Liver (tissue), 3 donors: ENCODE measurements at regions not wholly inside any gene's neighbourhood (a gene's known extent, or its start where the extent isn't known, plus 50 kb on each side); places are given as distances from the start of the nearest gene placed in this dataset.

Source experiments
- ATF3 ChIP-seq: IDR thresholded peaks from 2 replicates; pipeline ENCODE4 v1.6.1; 2016; ENCODE audit warnings: antibody characterized with exemption
- CTCF ChIP-seq: fragments of 150-350 bp; IDR thresholded peaks from 2 replicates; pipeline ENCODE4 v1.5.1; 2017; ENCODE audit warnings: improper control_type of control experiment, low read depth, low read length; ENCODE audit not compliant: missing input control
- EGR1 ChIP-seq, 2 donors: IDR thresholded peaks; 2 replicates each; pipeline ENCODE4 v1.6.1; 2016 to 2018; ENCODE audit warnings: antibody characterized with exemption in 2 of 2, low read depth in 2 of 2
- GABPA ChIP-seq, 2 donors: IDR thresholded peaks in 1 of 2; conservative IDR thresholded peaks in 1 of 2; 2 replicates each; pipeline ENCODE4 v1.6.1; 2016; ENCODE audit warnings: antibody characterized with exemption in 2 of 2, mild to moderate bottlenecking in 1 of 2, moderate library complexity in 1 of 2
- JUND ChIP-seq, 2 donors: IDR thresholded peaks; 2 replicates each; pipeline ENCODE4 v1.6.1; 2016; ENCODE audit warnings: antibody characterized with exemption in 2 of 2
- MAX ChIP-seq: IDR thresholded peaks from 2 replicates; pipeline ENCODE4 v1.6.1; 2016; ENCODE audit warnings: antibody characterized with exemption
- RAD21 ChIP-seq, 2 donors: IDR thresholded peaks; 2 replicates each; pipeline ENCODE4 v1.6.1; 2016; ENCODE audit warnings: antibody characterized with exemption in 2 of 2, mild to moderate bottlenecking in 2 of 2
- REST ChIP-seq: IDR thresholded peaks from 2 replicates; pipeline ENCODE4 v1.6.1; 2016; ENCODE audit warnings: antibody characterized with exemption, mild to moderate bottlenecking
- RXRA ChIP-seq, 2 donors: IDR thresholded peaks; 2 replicates each; pipeline ENCODE4 v1.6.1; 2017 to 2018; ENCODE audit warnings: antibody characterized with exemption in 2 of 2, mild to moderate bottlenecking in 1 of 2
- SP1 ChIP-seq: IDR thresholded peaks from 2 replicates; pipeline ENCODE4 v1.6.1; 2018; ENCODE audit warnings: antibody characterized with exemption, mild to moderate bottlenecking
- TAF1 ChIP-seq: conservative IDR thresholded peaks from 2 replicates; pipeline ENCODE4 v1.6.1; 2016; ENCODE audit warnings: antibody characterized with exemption, mild to moderate bottlenecking
- YY1 ChIP-seq: IDR thresholded peaks from 2 replicates; pipeline ENCODE4 v1.6.1; 2016; ENCODE audit warnings: antibody characterized with exemption, mild to moderate bottlenecking
- donor health status: healthy.
- donor health status: healthy.

- TF ChIP-seq CTCF = no peak
- no peak for TF ChIP-seq MAX
- TF ChIP-seq ATF3 = no peak
- TF ChIP-seq EGR1 (IDR thresholded peaks at IDR 0.05; ENCODE audit: low read depth in 2 of 2) = no peak
- no peak for TF ChIP-seq YY1
- TF ChIP-seq SP1 = no peak
- no peak for TF ChIP-seq REST
- no peak for TF ChIP-seq TAF1
- TF ChIP-seq RXRA (IDR thresholded peaks at IDR 0.05) = no peak
- TF ChIP-seq RAD21 (IDR thresholded peaks at IDR 0.05) = no peak
- no peak for TF ChIP-seq GABPA (IDR thresholded peaks at IDR 0.05 in 1 of 2, conservative IDR thresholded peaks at IDR 0.05 in 1 of 2)
- no peak for TF ChIP-seq JUND (IDR thresholded peaks at IDR 0.05)
Measured at GRCh38 chr11:31922450-31922849, 111.3 kb upstream of the PAX6 start.
